Liver (tissue), 8 donors: ENCODE measurements at regions not wholly inside any gene's neighbourhood (a gene's known extent, or its start where the extent isn't known, plus 50 kb on each side); places are given as distances from the start of the nearest gene placed in this dataset.

Experiments
- DNase-seq: peaks from one replicate; pipeline ENCODE4 v3.0.0-alpha.2; 2017; ENCODE audit warnings: low spot score
- H3K27ac ChIP-seq, 2 donors: one replicate each; pipeline ENCODE4 v1.7.0; 2013; ENCODE audit warnings: inconsistent platforms in 2 of 2, low read length in 2 of 2, control low read depth in 1 of 2, low read depth in 1 of 2, mild to moderate bottlenecking in 1 of 2
- H3K27me3 ChIP-seq, 4 donors: one replicate each; pipeline versions ENCODE4 v1.6.1 to v1.7.0; 2013; ENCODE audit warnings: low read length in 3 of 4, inconsistent platforms in 1 of 4, mild to moderate bottlenecking in 1 of 4, moderate library complexity in 1 of 4; ENCODE audit not compliant: control insufficient read depth in 4 of 4, insufficient read depth in 4 of 4
- H3K36me3 ChIP-seq, 4 donors: one replicate each; pipeline versions ENCODE4 v1.6.1 to v1.7.0; 2013; ENCODE audit warnings: low read length in 3 of 4, mild to moderate bottlenecking in 3 of 4, low read depth in 1 of 4, moderate library complexity in 1 of 4; ENCODE audit not compliant: control insufficient read depth in 4 of 4, insufficient read depth in 3 of 4
- H3K4me1 ChIP-seq, 4 donors: one replicate each; pipeline versions ENCODE4 v1.6.1 to v1.7.0; 2013; ENCODE audit warnings: low read length in 3 of 4, mild to moderate bottlenecking in 3 of 4, moderate library complexity in 1 of 4; ENCODE audit not compliant: control insufficient read depth in 4 of 4, insufficient read depth in 4 of 4
- H3K4me3 ChIP-seq, 3 donors: one replicate each; pipeline versions ENCODE4 v1.6.1 to v1.7.0; 2013; ENCODE audit warnings: low read length in 3 of 3, control low read depth in 1 of 3, low read depth in 1 of 3, mild to moderate bottlenecking in 1 of 3
- H3K9ac ChIP-seq, 2 donors: one replicate each; pipeline ENCODE4 v1.7.0; 2013; ENCODE audit warnings: low read length in 2 of 2, mild to moderate bottlenecking in 2 of 2, moderate library complexity in 2 of 2, control low read depth in 1 of 2, low read depth in 1 of 2
- H3K9me3 ChIP-seq, 4 donors: one replicate each; pipeline versions ENCODE4 v1.6.1 to v1.7.0; 2013; ENCODE audit warnings: low read length in 3 of 4; ENCODE audit not compliant: control insufficient read depth in 4 of 4
- CTCF ChIP-seq: fragments of 150-350 bp; IDR thresholded peaks from 2 replicates; pipeline ENCODE4 v1.5.1; 2017; ENCODE audit warnings: improper control_type of control experiment, low read depth, low read length; ENCODE audit not compliant: missing input control
- EGR1 ChIP-seq, 2 donors: IDR thresholded peaks; 2 replicates each; pipeline ENCODE4 v1.6.1; 2016 to 2018; ENCODE audit warnings: antibody characterized with exemption in 2 of 2, low read depth in 2 of 2
- FOXA1 ChIP-seq: IDR thresholded peaks from 2 replicates; pipeline ENCODE4 v1.6.1; 2016; ENCODE audit warnings: antibody characterized with exemption
- FOXA2 ChIP-seq: IDR thresholded peaks from 2 replicates; pipeline ENCODE4 v1.6.1; 2016; ENCODE audit warnings: antibody characterized with exemption
- GABPA ChIP-seq, 2 donors: IDR thresholded peaks in 1 of 2; conservative IDR thresholded peaks in 1 of 2; 2 replicates each; pipeline ENCODE4 v1.6.1; 2016; ENCODE audit warnings: antibody characterized with exemption in 2 of 2, mild to moderate bottlenecking in 1 of 2, moderate library complexity in 1 of 2
- HNF4A ChIP-seq, 2 donors: conservative IDR thresholded peaks; 2 replicates each; pipeline ENCODE4 v1.6.1; 2016; ENCODE audit warnings: antibody characterized with exemption in 2 of 2, mild to moderate bottlenecking in 2 of 2
- HNF4G ChIP-seq: IDR thresholded peaks from 2 replicates; pipeline ENCODE4 v1.6.1; 2016; ENCODE audit warnings: antibody characterized with exemption
- JUND ChIP-seq, 2 donors: IDR thresholded peaks; 2 replicates each; pipeline ENCODE4 v1.6.1; 2016; ENCODE audit warnings: antibody characterized with exemption in 2 of 2
- MAX ChIP-seq: IDR thresholded peaks from 2 replicates; pipeline ENCODE4 v1.6.1; 2016; ENCODE audit warnings: antibody characterized with exemption
- NR2F2 ChIP-seq: IDR thresholded peaks from 2 replicates; pipeline ENCODE4 v1.6.1; 2016; ENCODE audit warnings: antibody characterized with exemption
- RAD21 ChIP-seq, 2 donors: IDR thresholded peaks; 2 replicates each; pipeline ENCODE4 v1.6.1; 2016; ENCODE audit warnings: antibody characterized with exemption in 2 of 2, mild to moderate bottlenecking in 2 of 2
- REST ChIP-seq: IDR thresholded peaks from 2 replicates; pipeline ENCODE4 v1.6.1; 2016; ENCODE audit warnings: antibody characterized with exemption, mild to moderate bottlenecking
- RXRA ChIP-seq, 2 donors: IDR thresholded peaks; 2 replicates each; pipeline ENCODE4 v1.6.1; 2017 to 2018; ENCODE audit warnings: antibody characterized with exemption in 2 of 2, mild to moderate bottlenecking in 1 of 2
- SP1 ChIP-seq: IDR thresholded peaks from 2 replicates; pipeline ENCODE4 v1.6.1; 2018; ENCODE audit warnings: antibody characterized with exemption, mild to moderate bottlenecking
- TAF1 ChIP-seq: conservative IDR thresholded peaks from 2 replicates; pipeline ENCODE4 v1.6.1; 2016; ENCODE audit warnings: antibody characterized with exemption, mild to moderate bottlenecking
- YY1 ChIP-seq: IDR thresholded peaks from 2 replicates; pipeline ENCODE4 v1.6.1; 2016; ENCODE audit warnings: antibody characterized with exemption, mild to moderate bottlenecking
- ZBTB33 ChIP-seq: IDR thresholded peaks from 2 replicates; pipeline ENCODE4 v1.6.1; 2016; ENCODE audit warnings: antibody characterized with exemption
- WGBS: extraction: QIAGEN DNeasy Blood & Tissue Kit; methylation state at CpG from one replicate; pipeline ENCODE4 v1.1.7; 2013; 5-methylcytosine and 5-hydroxymethylcytosine counted together
- donor health status: healthy.
- donor health status: healthy.
- donor health status: healthy.
- donor health status: healthy.
- donor health status: healthy.

GRCh38 chr15:94588993-94589392, 357.6 kb downstream of the MCTP2 start:
- TF ChIP-seq EGR1 (IDR thresholded peaks at IDR 0.05; ENCODE audit: low read depth in 2 of 2) (no peak), MAX (no peak), FOXA1 (no peak), TAF1 (no peak), GABPA (IDR thresholded peaks at IDR 0.05 in 1 of 2, conservative IDR thresholded peaks at IDR 0.05 in 1 of 2) (no peak)
- DNase-seq, result no peak
- Histone ChIP-seq H3K9ac (no peak overlapping the region), H3K4me3 (no peak overlapping the region), H3K9me3 (peaks cover 0 to 2% (median 0%) of the 10 kb centered on the region in 4 donors), H3K4me1 (no peaks in the 10 kb centered on the region), H3K36me3 (no peaks in the 10 kb centered on the region), H3K27ac (no peak overlapping the region), H3K27me3 (peaks cover 0 to 3% (median 0%) of the 10 kb centered on the region in 4 donors)
- WGBS, result 83% methylated on average over 4 of the region's 4 CpGs

GRCh38 chr15:94592495-94592894, 361.1 kb downstream of the MCTP2 start:
- Histone ChIP-seq H3K36me3 (no peaks in the 10 kb centered on the region), H3K4me1 (no peaks in the 10 kb centered on the region), H3K4me3 (no peak overlapping the region), H3K27me3 (peaks cover 0 to 3% (median 0%) of the 10 kb centered on the region in 4 donors), H3K9ac (no peak overlapping the region), H3K27ac (no peak overlapping the region), H3K9me3 (peaks cover 0 to 2% (median 0%) of the 10 kb centered on the region in 4 donors)
- DNase-seq, result no peak
- TF ChIP-seq TAF1 (no peak), CTCF (no peak), YY1 (no peak), JUND (IDR thresholded peaks at IDR 0.05) (no peak), MAX (no peak), ZBTB33 (no peak), HNF4A (conservative IDR thresholded peaks at IDR 0.05) (no peak), GABPA (IDR thresholded peaks at IDR 0.05 in 1 of 2, conservative IDR thresholded peaks at IDR 0.05 in 1 of 2) (no peak), RAD21 (IDR thresholded peaks at IDR 0.05) (no peak), HNF4G (no peak), EGR1 (IDR thresholded peaks at IDR 0.05; ENCODE audit: low read depth in 2 of 2) (no peak), FOXA1 (no peak)

- H3K9me3 ChIP-seq, result peaks cover 0 to 2% (median 0%) of the 10 kb centered on the region in 4 donors
- no peak overlapping the region for H3K9ac ChIP-seq
- WGBS, result 57% methylated on average over 1 of the region's 1 CpG
- peaks cover 0 to 3% (median 0%) of the 10 kb centered on the region in 4 donors for H3K27me3 ChIP-seq
- H3K36me3 ChIP-seq, result no peaks in the 10 kb centered on the region
- H3K4me3 ChIP-seq, result no peak overlapping the region
- DNase-seq, result no peak
- no peak overlapping the region for H3K27ac ChIP-seq
- H3K4me1 ChIP-seq, result no peaks in the 10 kb centered on the region
- TF ChIP-seq FOXA2, result no peak
- TF ChIP-seq MAX, result no peak
- no peak for TF ChIP-seq TAF1
- no peak for TF ChIP-seq NR2F2
- no peak for TF ChIP-seq CTCF
- TF ChIP-seq YY1, result no peak
- no peak for TF ChIP-seq FOXA1
- TF ChIP-seq RAD21 (IDR thresholded peaks at IDR 0.05), result no peak
- no peak for TF ChIP-seq REST
- no peak for TF ChIP-seq HNF4A (conservative IDR thresholded peaks at IDR 0.05)
- TF ChIP-seq JUND (IDR thresholded peaks at IDR 0.05), result no peak
- no peak for TF ChIP-seq GABPA (IDR thresholded peaks at IDR 0.05 in 1 of 2, conservative IDR thresholded peaks at IDR 0.05 in 1 of 2)
- TF ChIP-seq RXRA (IDR thresholded peaks at IDR 0.05), result no peak
- no peak for TF ChIP-seq SP1
Measured at GRCh38 chr15:94596707-94597106, 365.3 kb downstream of the MCTP2 start.
